GM12873 (cell line): ENCODE measurements at regions not wholly inside any gene's neighbourhood (a gene's known extent, or its start where the extent isn't known, plus 50 kb on each side); places are given as distances from the start of the nearest gene placed in this dataset.

ENCODE experiments used
- TF ChIP-seq, protein P1 (sequence below): IDR thresholded peaks from 2 replicates; pipeline ENCODE4 v1.5.1; 2012; ENCODE audit warnings: low read depth, mild to moderate bottlenecking, moderate library complexity, low read length, control low read depth; ENCODE audit not compliant: insufficient read depth; ENCODE audit errors: missing control alignments

DNA sequence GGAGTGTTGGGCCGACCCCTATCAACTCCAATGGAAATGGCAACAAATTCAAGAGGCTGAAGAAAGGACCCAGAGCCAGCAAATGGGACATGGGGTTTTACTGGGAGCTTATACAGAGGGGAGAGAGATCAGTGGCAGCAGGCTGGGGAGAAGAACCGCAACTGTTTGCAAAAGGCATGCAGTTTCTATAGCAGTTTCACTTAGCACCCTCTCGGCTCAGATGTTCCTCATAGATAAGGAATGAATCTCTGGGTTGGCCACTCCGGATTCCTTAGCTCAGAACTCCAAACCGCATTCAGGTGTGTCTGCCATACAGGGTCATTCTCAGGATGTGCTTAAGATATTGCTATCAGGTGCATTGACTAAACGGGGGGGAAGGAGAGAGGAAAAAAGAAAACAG lies 71.1 kb upstream of the RPL38 start:
- TF ChIP-seq, protein P1, sequence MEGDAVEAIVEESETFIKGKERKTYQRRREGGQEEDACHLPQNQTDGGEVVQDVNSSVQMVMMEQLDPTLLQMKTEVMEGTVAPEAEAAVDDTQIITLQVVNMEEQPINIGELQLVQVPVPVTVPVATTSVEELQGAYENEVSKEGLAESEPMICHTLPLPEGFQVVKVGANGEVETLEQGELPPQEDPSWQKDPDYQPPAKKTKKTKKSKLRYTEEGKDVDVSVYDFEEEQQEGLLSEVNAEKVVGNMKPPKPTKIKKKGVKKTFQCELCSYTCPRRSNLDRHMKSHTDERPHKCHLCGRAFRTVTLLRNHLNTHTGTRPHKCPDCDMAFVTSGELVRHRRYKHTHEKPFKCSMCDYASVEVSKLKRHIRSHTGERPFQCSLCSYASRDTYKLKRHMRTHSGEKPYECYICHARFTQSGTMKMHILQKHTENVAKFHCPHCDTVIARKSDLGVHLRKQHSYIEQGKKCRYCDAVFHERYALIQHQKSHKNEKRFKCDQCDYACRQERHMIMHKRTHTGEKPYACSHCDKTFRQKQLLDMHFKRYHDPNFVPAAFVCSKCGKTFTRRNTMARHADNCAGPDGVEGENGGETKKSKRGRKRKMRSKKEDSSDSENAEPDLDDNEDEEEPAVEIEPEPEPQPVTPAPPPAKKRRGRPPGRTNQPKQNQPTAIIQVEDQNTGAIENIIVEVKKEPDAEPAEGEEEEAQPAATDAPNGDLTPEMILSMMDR = no peak

GRCh38 chr17:74133740-74134139 lies 69.7 kb upstream of the RPL38 start:
- TF ChIP-seq, protein P1 = no peak

DNA sequence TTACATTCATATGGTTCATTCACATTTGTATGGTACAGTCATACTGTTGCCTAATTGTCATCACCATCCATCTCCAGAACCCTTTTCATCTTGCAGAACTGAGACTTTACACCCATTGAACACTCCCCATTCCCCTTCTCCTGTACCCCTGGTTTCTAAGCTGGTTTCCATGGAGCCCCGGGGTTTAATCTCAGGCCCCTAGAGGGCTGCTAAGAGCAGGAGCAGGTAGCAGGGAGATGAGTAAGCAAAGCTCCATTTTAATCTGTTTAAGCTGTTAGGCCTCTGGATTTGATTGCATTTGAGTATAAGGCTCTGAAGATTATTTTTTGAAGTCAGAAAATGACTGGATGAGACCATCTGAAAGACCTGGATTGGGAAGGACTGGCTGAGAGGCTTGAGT lies 68.5 kb upstream of the RPL38 start:
- TF ChIP-seq, protein P1 = no peak

- TF ChIP-seq, protein P1 = no peak
These were observed 67.9 kb upstream of the RPL38 start for GRCh38 chr17:74135391-74136167.

DNA sequence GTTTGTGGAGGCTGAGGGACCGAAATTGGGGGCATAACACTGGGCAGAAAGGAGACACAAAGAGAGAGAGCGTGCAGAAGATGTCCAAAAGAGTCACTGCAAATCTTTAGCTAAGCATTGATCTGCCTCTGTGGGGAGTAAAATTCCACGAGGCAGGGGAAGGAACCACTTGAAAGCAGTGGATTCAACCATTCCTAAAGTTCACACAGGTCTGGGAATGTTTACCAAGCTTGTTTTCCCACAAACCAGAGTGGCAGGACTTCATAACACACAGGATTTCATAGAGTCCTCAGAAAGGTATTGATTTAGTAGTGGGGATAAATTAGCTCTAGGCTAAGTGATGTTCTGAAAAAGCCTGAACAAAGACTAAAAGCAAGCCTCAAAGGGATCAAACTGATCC lies 66.1 kb upstream of the RPL38 start:
- TF ChIP-seq, protein P1 = no peak

GRCh38 chr17:74139120-74139519 lies 64.4 kb upstream of the RPL38 start:
- TF ChIP-seq, protein P1 = no peak

GRCh38 chr17:74140282-74140681 lies 63.2 kb upstream of the RPL38 start:
- TF ChIP-seq, protein P1 = no peak
